CD4-positive, alpha-beta T cell (primary cell): ENCODE measurements at regions not wholly inside any gene's neighbourhood (a gene's known extent, or its start where the extent isn't known, plus 50 kb on each side); places are given as distances from the start of the nearest gene placed in this dataset.

ENCODE experiments used
- ATAC-seq: fragments of 200-7000 bp; cut with Tn5 transposase; one replicate; pipeline ENCODE4 v1.10.0; 2022; ENCODE audit warnings: mild to moderate bottlenecking; ENCODE audit not compliant: poor library complexity
- CTCF ChIA-PET: fragments of 350-600 bp; sonication (Branson Sonifier 250); formaldehyde crosslinking; loops from one replicate; lab custom pipeline; 2021; ENCODE audit warnings: antibody characterized with exemption, inconsistent platforms; lab: Charles Lee
- POLR2A ChIA-PET: fragments of 350-600 bp; sonication (Branson Sonifier 250); formaldehyde crosslinking; loops from one replicate; lab custom pipeline; 2021; ENCODE audit warnings: antibody characterized with exemption, inconsistent platforms; lab: Charles Lee
- DNase-seq, 14 experiments: peaks; one replicate each; pipeline ENCODE4 v3.0.0-alpha.2; 2013 to 2020; ENCODE audit warnings: mixed read lengths in 2 of 14
- H3K27ac ChIP-seq, 2 donors: one replicate each; pipeline versions ENCODE4 v1.5.1 to v1.7.0; 2013; ENCODE audit warnings: low read length in 2 of 2, low read depth in 1 of 2, mild to moderate bottlenecking in 1 of 2
- H3K27me3 ChIP-seq, 2 experiments: 1 replicate in 1 of 2; 2 replicates in 1 of 2; pipeline versions ENCODE4 v1.6.1 to v1.7.0; 2013; ENCODE audit warnings: low read length in 2 of 2, control low read depth in 1 of 2, mild to moderate bottlenecking in 1 of 2, moderate library complexity in 1 of 2; ENCODE audit not compliant: insufficient read depth in 2 of 2, control insufficient read depth in 1 of 2
- H3K36me3 ChIP-seq: one replicate; pipeline ENCODE4 v1.6.1; 2013; ENCODE audit warnings: low read length, control low read depth; ENCODE audit not compliant: insufficient read depth
- H3K4me1 ChIP-seq: one replicate; pipeline ENCODE4 v1.6.1; 2013; ENCODE audit warnings: low read length, control low read depth; ENCODE audit not compliant: insufficient read depth
- H3K4me3 ChIP-seq: one replicate; pipeline ENCODE4 v1.5.1; 2013; ENCODE audit warnings: mild to moderate bottlenecking, low read length, moderate library complexity
- H3K9me3 ChIP-seq, 2 experiments: 1 replicate in 1 of 2; 2 replicates in 1 of 2; pipeline versions ENCODE4 v1.6.1 to v1.7.0; 2013; ENCODE audit warnings: low read length in 2 of 2, mild to moderate bottlenecking in 2 of 2, control low read depth in 1 of 2, moderate library complexity in 1 of 2; ENCODE audit not compliant: control insufficient read depth in 1 of 2, insufficient read depth in 1 of 2
- H3K27ac Mint-ChIP-seq: one replicate; pipeline ENCODE4 v1.8.0; 2020; ENCODE audit warnings: mixed read lengths
- H3K27me3 Mint-ChIP-seq: one replicate; pipeline ENCODE4 v1.8.0; 2021; ENCODE audit warnings: mixed read lengths
- H3K36me3 Mint-ChIP-seq: one replicate; pipeline ENCODE4 v1.8.0; 2021; ENCODE audit warnings: low read depth, mixed read lengths
- H3K4me1 Mint-ChIP-seq: one replicate; pipeline ENCODE4 v1.8.0; 2021; ENCODE audit warnings: low read depth, mixed read lengths
- H3K4me3 Mint-ChIP-seq: one replicate; pipeline ENCODE4 v1.8.0; 2020; ENCODE audit warnings: mild to moderate bottlenecking, mixed read lengths
- H3K9me3 Mint-ChIP-seq: one replicate; pipeline ENCODE4 v1.8.0; 2020; ENCODE audit warnings: mixed read lengths
- CTCF ChIP-seq: fragments of 200-600 bp; IDR thresholded peaks from one replicate; pipeline ENCODE4 v1.8.0; 2022; ENCODE audit warnings: antibody characterized with exemption, mild to moderate bottlenecking
- intact Hi-C, 2 experiments: fragments of 100-400 bp; cut with DNase I in 1 of 2; cut with micrococcal nuclease in 1 of 2; formaldehyde crosslinking; loops; one replicate each; pipeline versions ENCODE4 v1.15.1 to v1.9.0; 2023 to 2025; cut with DNase I, micrococcal nuclease

GRCh38 chr17:22569459-22570143, 877.3 kb downstream of the KCNJ18 start:
- CTCF ChIA-PET, result no interaction called here
- Histone ChIP-seq H3K36me3 (no peaks in the 10 kb centered on the region), H3K4me3 (no peak overlapping the region), H3K9me3 (peaks cover 4 to 26% of the 10 kb centered on the region in 2 experiments), H3K27ac (no peak overlapping the region), H3K4me1 (no peaks in the 10 kb centered on the region), H3K27me3 (no peaks in the 10 kb centered on the region)
- Mint-ChIP-seq H3K4me1 (no peaks in the 10 kb centered on the region), H3K36me3 (no peaks in the 10 kb centered on the region), H3K4me3 (no peak overlapping the region), H3K27ac (no peak overlapping the region), H3K27me3 (no peaks in the 10 kb centered on the region), H3K9me3 (peaks cover 13% of the 10 kb centered on the region)
- POLR2A ChIA-PET, result no interaction called here
- intact Hi-C loops, result no loop called here
- ATAC-seq, result no peak
- no peak for TF ChIP-seq CTCF
- no peak for DNase-seq

- DNase-seq, result no peak
- no peak overlapping the region for H3K27ac Mint-ChIP-seq
- no peaks in the 10 kb centered on the region for H3K27me3 Mint-ChIP-seq
Observed at GRCh38 chr17:22570144-22570845, 878.0 kb downstream of the KCNJ18 start.

GRCh38 chr17:22599322-22599721, 907.0 kb downstream of the KCNJ18 start:
- Mint-ChIP-seq H3K27ac (no peak overlapping the region), H3K9me3 (peaks cover 7% of the 10 kb centered on the region), H3K4me3 (no peak overlapping the region), H3K4me1 (no peaks in the 10 kb centered on the region), H3K36me3 (no peaks in the 10 kb centered on the region), H3K27me3 (no peaks in the 10 kb centered on the region)
- H3K27me3 ChIP-seq, result no peaks in the 10 kb centered on the region
- TF ChIP-seq CTCF, result no peak
- no peaks in the 10 kb centered on the region for H3K4me1 ChIP-seq
- intact Hi-C loops, result no loop called here
- H3K36me3 ChIP-seq, result no peaks in the 10 kb centered on the region
- no peak overlapping the region for H3K27ac ChIP-seq
- POLR2A ChIA-PET, result no interaction called here
- H3K9me3 ChIP-seq, result peaks cover 0 to 3% of the 10 kb centered on the region in 2 experiments
- CTCF ChIA-PET, result no interaction called here
- DNase-seq (no peak), ATAC-seq (no peak)
- H3K4me3 ChIP-seq, result no peak overlapping the region

More at GRCh38 chr17:22570144-22570845, 878.0 kb downstream of the KCNJ18 start:
- H3K4me1 ChIP-seq, result no peaks in the 10 kb centered on the region
- ATAC-seq, result no peak
- H3K27me3 ChIP-seq, result no peaks in the 10 kb centered on the region
- H3K4me1 Mint-ChIP-seq, result no peaks in the 10 kb centered on the region
- no peak overlapping the region for H3K4me3 ChIP-seq
- CTCF ChIA-PET, result no interaction called here
- no peak overlapping the region for H3K4me3 Mint-ChIP-seq
- H3K36me3 ChIP-seq, result no peaks in the 10 kb centered on the region
- H3K27ac ChIP-seq, result no peak overlapping the region
- POLR2A ChIA-PET, result no interaction called here
- H3K9me3 Mint-ChIP-seq, result peaks cover 13% of the 10 kb centered on the region
- H3K36me3 Mint-ChIP-seq, result no peaks in the 10 kb centered on the region
- peaks cover 4 to 26% of the 10 kb centered on the region in 2 experiments for H3K9me3 ChIP-seq
- no peak for TF ChIP-seq CTCF
- intact Hi-C loops, result no loop called here
